ENCODE measurements at regions not wholly inside any gene's neighbourhood (a gene's known extent, or its start where the extent isn't known, plus 50 kb on each side); places are given as distances from the start of the nearest gene placed in this dataset.

- TF ChIP-seq SIN3A (IDR thresholded peaks at IDR 0.05; ENCODE audit: borderline replicate concordance, insufficient read depth, low read length) (no peak), TAF1 (IDR thresholded peaks at IDR 0.05; ENCODE audit: borderline replicate concordance, insufficient read depth, low read length) (no peak), POLR2AphosphoS5 (IDR thresholded peaks at IDR 0.05; ENCODE audit: low read depth, low read length) (no peak), FOXP2 (optimal IDR thresholded peaks at IDR 0.05; ENCODE audit: borderline replicate concordance, extremely low read depth, extremely low read length, insufficient read depth) (no peak), REST (IDR thresholded peaks at IDR 0.05; ENCODE audit: insufficient read depth in 1 of 2, low read depth in 2 of 2, low read length in 2 of 2) (no peak)
These were observed 687.8 kb downstream of the SLCO4C1 start for GRCh38 chr5:101608322-101608721.

- TF ChIP-seq SIN3A (IDR thresholded peaks at IDR 0.05; ENCODE audit: borderline replicate concordance, insufficient read depth, low read length) (no peak), FOXP2 (optimal IDR thresholded peaks at IDR 0.05; ENCODE audit: borderline replicate concordance, extremely low read depth, extremely low read length, insufficient read depth) (no peak), TAF1 (IDR thresholded peaks at IDR 0.05; ENCODE audit: borderline replicate concordance, insufficient read depth, low read length) (no peak), REST (IDR thresholded peaks at IDR 0.05; ENCODE audit: insufficient read depth in 1 of 2, low read depth in 2 of 2, low read length in 2 of 2) (no peak), POLR2AphosphoS5 (IDR thresholded peaks at IDR 0.05; ENCODE audit: low read depth, low read length) (no peak)
These were observed 690.4 kb downstream of the SLCO4C1 start for GRCh38 chr5:101605700-101606099.

GRCh38 chr5:101600614-101601013 lies 695.5 kb downstream of the SLCO4C1 start:
- TF ChIP-seq FOXP2 (optimal IDR thresholded peaks at IDR 0.05; ENCODE audit: borderline replicate concordance, extremely low read depth, extremely low read length, insufficient read depth): no peak
- no peak for TF ChIP-seq SIN3A (IDR thresholded peaks at IDR 0.05; ENCODE audit: borderline replicate concordance, insufficient read depth, low read length)
- no peak for TF ChIP-seq REST (IDR thresholded peaks at IDR 0.05; ENCODE audit: insufficient read depth in 1 of 2, low read depth in 2 of 2, low read length in 2 of 2)
- no peak for TF ChIP-seq POLR2AphosphoS5 (IDR thresholded peaks at IDR 0.05; ENCODE audit: low read depth, low read length)
- TF ChIP-seq TAF1 (IDR thresholded peaks at IDR 0.05; ENCODE audit: borderline replicate concordance, insufficient read depth, low read length): no peak

- TF ChIP-seq POLR2AphosphoS5 (IDR thresholded peaks at IDR 0.05; ENCODE audit: low read depth, low read length) (no peak), FOXP2 (optimal IDR thresholded peaks at IDR 0.05; ENCODE audit: borderline replicate concordance, extremely low read depth, extremely low read length, insufficient read depth) (no peak), TAF1 (IDR thresholded peaks at IDR 0.05; ENCODE audit: borderline replicate concordance, insufficient read depth, low read length) (no peak), SIN3A (IDR thresholded peaks at IDR 0.05; ENCODE audit: borderline replicate concordance, insufficient read depth, low read length) (no peak), REST (IDR thresholded peaks at IDR 0.05; ENCODE audit: insufficient read depth in 1 of 2, low read depth in 2 of 2, low read length in 2 of 2) (no peak)
These were observed 687.3 kb upstream of the ST8SIA4 start for GRCh38 chr5:101590384-101590783.

- TF ChIP-seq SIN3A (IDR thresholded peaks at IDR 0.05; ENCODE audit: borderline replicate concordance, insufficient read depth, low read length): no peak
- TF ChIP-seq TAF1 (IDR thresholded peaks at IDR 0.05; ENCODE audit: borderline replicate concordance, insufficient read depth, low read length): no peak
- TF ChIP-seq REST (IDR thresholded peaks at IDR 0.05; ENCODE audit: insufficient read depth in 1 of 2, low read depth in 2 of 2, low read length in 2 of 2): no peak
- TF ChIP-seq POLR2AphosphoS5 (IDR thresholded peaks at IDR 0.05; ENCODE audit: low read depth, low read length): no peak
- no peak for TF ChIP-seq FOXP2 (optimal IDR thresholded peaks at IDR 0.05; ENCODE audit: borderline replicate concordance, extremely low read depth, extremely low read length, insufficient read depth)
These were observed 682.3 kb upstream of the ST8SIA4 start for GRCh38 chr5:101585366-101585765.
